M059J (cell line): ENCODE measurements at regions not wholly inside any gene's neighbourhood (a gene's known extent, or its start where the extent isn't known, plus 50 kb on each side); places are given as distances from the start of the nearest gene placed in this dataset.
"Not testable (repeated sequence)": the region's sequence is repeated elsewhere in the genome, so short reads cannot be mapped to it uniquely, and the experiment has no call there.

Source experiments
- DNase-seq: peaks from one replicate; pipeline ENCODE4 v3.0.0-alpha.2; 2012; ENCODE audit warnings: low read depth

DNA sequence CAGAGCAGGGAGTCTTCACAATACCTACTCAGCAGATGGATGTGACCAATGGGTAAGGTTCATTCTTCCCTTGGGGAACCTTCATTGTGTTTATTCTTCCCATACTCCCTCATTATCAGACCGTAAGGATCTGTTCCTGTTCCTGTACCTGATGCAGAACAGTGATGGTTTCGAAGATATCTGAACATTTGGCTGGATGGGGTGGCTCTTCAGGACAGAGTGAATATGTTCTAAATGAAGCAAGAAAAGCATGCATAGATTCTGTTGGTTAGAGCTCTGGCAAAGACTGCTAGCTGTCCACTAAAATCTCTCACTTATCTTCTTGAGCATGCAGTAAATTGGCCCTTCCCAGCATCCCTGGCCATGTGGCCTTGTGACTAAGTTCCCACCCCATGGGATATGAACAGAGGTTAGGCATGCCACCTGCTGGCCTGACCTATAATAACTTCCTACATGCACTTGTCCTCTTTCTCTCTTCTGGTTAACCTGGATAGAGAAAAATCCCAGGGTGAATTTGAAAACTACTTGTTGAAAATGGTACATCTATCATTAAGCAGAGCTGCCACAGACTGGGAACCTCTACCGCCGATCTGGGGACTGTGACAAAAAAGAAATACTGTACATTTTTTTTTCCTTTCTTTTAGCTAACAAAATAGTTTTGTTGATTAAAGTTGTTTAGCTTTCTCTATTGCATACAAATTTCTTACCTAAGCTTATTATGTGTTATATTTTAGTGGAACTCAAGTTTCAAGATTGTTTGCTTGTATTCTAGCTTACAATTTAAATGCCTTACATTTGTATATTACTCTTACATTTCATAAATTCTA is 60.0 kb upstream of the BANK1 start:
- DNase-seq: peak; percentile 60

DNA sequence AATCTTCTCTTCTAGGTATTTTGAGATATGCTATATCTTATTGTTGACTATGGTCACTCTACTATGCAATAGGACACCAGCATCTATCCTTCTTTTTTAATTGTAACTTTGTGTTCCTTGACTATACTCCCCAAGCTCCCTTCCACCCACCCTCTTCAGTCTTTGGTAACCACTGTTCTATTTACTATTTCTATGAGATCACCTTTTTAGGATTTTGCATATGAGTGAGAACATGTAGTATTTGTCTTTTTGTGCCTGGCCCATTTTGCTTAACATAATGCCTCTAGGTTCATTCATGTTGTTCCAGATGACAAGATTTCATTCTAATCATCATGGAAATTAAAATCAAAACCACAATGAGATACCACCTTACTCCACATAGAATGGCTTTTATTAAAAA is 63.3 kb upstream of the BANK1 start:
- no peak for DNase-seq

DNA sequence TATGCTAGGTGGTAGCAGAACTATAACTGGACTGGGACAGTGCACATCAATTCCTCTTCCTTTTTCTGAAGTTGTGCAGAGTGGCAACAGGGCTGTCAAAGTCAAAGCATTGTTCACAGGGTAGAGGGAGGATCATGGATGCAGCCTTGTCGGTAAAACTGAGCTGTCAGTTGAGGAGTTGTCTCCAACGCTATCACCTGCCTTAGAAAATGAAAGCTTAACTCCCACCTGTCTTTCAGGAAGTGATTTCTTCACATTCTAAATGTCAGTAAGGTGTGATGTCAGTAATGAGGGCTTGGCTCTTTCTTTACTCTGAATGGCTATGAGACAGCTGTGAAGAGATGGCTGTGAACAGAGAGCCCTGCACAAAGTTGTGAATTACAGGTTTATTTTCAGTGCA is 66.4 kb upstream of the BANK1 start:
- DNase-seq: no peak

DNA sequence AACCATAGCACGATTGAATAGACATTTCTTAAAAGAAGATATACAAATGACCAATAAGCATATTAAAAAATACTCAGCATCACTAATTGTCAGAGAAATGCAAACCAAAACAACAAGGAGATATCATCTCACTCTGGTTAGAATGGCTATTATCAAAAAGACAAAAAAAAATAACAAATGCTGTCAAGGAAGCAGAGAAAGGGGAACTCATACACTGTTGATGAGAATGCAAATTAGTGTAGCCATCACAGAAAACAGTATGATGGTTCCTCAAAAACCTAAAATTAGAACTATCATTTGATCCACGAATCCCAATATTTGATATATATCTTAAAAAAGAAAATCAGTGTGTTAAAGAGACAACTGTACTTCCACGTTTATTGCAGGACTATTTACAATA is 71.7 kb upstream of the BANK1 start:
- DNase-seq: no peak

DNA sequence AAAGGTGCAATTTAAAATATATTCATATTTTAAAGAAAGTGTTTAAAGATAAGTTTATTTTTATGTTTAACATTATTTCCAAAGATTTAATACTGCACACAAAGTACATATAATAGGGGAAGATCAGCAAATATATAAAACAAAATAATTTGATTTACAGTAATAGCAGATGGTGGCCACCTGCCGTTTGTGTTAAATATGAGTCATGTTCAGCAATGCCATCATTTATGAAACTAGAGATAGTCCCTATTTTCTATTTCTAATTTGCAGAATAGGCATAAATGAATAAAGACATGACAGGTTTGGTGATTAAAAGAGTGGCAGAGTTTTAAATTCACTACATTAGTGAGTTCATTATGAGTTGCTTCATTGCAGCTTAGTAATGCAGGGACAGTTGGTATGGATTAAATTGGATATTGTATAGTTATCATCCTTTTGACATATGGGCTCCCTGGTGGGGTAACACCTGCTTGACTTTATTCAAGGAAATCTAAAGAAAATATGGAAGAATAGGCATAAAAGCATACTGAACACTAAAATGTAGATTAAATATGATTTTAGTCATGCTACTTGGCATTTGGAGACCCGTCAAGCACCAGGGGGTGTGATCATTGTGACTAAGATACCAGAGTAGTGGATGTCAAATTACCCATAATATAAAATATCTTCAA is 78.8 kb upstream of the BANK1 start:
- DNase-seq: no peak

DNA sequence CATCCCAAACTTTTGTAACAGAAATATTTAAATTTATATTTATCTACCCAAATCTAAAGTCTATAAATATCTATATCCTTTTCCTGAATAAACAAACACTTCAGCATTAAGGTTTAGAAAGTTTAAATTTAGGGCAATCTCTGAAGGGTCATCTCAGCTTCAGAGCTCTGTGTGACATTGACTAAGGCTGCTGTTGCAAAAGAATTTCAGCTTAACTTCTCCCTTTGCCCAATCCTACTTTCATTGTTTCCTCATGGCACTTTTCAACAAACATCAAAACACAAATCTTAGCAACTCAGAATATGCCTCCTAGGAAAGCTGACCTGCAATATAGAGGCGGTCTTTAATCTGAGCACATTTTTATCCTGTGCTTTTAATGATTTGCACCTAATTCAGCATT is 79.7 kb upstream of the BANK1 start:
- DNase-seq: no peak

DNA sequence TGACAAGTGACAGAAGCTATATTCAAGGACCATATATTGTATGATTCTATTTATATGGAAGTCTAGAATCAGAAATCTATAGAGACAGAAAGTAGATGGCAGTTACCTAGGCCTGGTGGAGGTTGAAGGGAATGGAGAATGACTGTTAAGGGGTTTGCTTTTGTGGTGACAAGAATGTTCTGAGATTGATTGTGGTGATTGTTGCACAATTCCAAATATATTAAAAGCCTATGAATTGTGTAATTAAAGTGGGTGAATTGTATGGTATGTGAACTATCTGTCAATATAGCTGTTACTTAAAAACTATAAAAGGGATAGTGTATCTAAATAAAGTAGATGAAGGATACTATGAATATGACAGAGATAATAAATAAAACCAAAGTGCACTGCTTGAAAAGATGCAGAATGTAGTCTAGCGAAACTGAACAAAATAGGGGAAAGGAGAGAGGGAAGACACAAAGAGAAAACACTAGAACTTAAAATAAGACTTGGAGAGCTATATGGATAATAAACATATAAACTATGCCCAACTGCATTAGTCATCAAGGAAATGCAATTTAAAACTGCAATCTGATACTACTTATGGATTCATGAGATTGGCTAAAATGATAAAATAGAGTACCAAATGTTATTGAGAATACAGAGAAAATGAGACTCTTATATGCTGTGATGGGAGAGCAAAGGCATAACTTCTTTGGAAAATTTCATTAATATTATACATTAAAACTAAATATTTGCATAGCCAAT is 82.1 kb upstream of the BANK1 start:
- no peak for DNase-seq

DNA sequence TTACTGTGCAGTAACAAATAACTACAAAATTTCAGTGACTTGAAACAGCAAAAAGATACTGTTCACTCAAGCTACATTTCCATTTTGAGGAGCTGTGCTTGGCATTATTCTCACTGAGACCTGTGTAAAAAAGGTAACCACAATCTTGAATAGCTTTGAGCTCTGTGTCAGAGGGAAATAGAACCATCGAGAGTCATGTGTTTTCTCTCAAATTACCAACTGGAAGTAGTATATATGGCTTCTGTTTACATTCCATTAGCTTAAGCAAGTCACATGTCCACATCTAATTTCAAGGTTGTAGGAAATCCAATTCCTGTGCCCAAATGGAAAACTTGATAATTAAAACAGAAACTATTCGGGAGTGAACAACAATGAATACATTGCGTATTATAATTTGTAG is 82.9 kb upstream of the BANK1 start:
- no peak for DNase-seq

DNA sequence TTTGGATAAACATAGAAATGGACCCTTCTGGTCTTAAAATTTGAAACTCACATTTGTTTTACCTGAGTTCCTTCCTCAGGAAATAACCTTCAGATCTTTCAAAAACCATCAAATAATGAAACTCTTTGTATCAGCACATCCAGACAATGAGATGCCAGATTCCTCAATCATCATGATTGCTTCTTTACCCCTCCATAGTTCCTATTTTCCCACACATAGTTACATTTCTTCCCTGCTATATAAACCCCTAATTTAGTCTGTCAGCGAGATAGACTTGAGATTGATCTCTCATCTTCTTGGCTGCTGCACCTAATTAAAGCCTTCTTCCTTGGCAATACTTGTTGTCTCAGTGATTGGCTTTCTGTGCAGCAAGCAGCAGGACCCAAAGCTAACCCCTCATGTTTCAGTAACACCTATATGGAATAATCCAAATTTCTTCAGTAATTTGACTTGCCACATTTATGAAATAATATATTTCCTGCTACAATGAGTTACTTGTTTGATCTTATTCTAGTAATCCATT is 83.9 kb upstream of the BANK1 start:
- no peak for DNase-seq

DNA sequence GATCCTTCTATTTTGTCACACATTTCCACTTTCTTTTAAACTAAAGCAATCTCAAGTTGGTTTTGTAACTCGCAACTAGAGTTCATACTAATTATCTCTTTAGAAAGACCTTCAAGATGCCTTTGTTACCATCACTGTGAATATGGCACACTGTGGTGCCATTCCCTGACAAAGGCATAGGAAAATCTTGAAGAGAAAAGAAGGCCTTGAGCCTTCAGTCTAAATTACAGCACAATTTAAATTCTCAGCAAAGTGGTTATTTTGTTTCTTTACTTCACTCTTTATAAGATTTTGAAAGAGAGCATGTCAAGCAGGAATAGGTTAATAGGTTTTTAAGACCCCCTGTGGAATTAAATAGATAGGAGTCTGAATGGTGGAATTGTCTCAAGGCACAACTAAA is 89.0 kb upstream of the BANK1 start:
- DNase-seq: no peak

DNA sequence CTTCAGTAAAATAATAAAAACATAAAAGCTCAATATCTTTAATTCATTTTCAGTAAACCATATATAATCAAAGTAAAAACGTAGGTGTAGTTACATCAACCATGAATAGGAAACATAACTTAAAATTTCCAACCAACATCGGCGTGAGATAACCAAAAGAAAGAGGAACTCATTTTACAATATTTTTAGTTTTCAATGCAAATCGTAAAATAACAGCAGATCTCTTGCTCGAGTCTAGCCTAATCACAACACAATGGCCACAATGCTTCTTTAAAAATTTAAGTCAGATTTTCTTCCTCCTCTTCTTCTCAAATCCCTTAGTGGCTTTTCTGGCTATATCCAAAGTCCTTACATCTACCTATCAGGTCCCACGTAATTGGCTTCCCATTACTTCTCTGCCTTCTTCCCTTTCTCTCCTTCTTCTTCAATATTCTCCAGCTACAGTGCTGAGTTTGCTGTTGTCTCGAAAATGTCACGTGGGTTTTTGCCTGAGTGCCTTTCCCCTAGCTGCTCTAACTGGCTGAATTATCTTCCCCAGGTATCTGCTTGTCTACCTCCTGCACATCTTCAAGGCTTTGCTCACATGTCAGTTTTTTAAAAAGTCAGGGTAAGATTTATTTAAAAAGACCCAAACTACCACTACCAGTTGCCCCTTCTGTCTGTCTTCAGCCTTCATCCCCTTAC is 90.9 kb upstream of the BANK1 start:
- DNase-seq: no peak

DNA sequence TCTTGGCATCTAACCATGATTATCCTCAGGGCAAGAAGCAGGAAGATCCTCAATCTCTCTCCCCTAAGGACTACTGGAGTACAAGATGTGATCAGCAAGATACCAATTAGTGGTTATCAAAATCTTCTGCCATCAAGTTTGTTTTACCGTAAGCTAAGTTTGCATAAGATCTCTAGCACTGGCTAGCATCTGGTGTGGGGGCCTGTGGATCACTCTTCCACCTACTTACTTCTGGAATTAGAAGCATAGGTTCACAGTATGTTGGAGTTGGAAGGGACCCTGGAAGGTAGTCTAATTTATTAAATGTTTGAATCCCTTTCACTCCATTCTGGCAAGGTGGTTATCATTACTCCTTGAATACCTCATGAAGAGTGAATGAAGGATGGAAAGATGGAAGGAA is 93.3 kb upstream of the BANK1 start:
- DNase-seq: no peak

DNA sequence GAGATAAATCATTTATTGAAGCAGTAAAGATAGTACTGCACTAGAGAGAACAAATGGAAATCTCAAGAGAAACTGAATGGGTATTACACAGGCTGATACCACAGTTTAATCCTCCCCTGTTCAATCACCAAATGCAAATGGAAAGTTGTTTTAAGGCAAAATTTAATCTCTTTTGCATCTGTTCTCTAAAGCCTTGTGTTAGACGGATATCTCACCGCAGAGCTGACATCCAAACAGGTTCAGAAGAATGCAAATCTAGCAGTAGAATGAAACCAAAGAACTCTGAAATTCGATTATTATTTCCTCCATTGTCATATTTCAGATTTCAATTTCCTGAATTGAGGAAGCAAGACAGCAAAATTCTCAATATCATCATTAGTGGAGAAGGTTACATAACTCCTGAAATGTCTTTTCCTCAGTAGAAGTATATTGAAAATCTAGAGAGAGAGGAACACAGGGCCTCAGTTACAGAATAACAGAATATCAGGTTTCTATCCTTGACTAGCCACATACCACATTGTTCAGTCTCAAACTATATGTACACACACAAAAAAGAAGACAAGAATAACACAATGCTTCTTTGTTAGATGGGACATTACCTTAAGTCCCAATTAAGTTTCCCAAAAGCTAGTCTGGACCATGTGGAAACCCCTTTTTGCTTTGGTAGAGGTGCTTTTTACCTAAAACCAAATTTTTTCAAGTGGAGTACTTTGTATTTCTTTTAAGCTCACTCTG is 94.1 kb upstream of the BANK1 start:
- no peak for DNase-seq

DNA sequence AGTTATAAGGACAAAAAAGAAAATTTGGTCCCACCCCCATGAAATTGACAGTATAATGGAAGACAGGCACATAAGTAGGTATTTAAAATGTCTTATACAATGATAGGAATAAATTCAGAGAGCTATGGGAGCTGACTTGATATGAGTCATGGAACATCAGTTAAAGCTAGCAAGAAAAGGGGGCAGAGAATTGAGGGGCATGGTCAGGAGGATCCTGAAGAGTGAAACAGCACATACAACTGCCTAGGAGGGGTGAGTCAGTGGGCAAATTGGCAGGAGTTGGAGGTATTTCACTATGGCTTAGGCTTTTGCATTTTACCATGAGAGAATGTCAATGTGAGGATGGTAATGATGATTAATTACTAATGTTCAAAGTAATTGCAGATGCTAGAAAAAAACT is 95.4 kb upstream of the BANK1 start:
- peak; percentile 22 for DNase-seq

DNA sequence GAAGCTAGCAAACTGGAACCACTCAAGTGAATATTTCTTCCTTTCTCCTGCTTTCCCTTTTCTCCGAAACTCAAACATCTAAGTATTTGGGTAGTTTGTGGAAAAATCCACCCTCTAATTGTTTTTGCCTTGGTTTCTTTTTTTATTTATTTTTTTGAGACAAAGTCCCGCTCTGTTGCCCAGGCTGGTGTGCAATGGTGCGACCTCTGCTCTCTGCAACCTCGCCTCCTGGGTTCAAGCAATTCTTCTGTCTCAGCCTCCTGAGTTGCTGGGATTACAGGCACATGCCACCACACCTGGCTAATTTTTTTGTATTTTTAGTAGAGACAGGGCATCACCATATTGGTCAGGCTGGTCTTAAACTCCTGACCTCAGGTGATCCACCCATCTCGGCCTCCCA is 96.1 kb upstream of the BANK1 start:
- not testable (repeated sequence) for DNase-seq

DNA sequence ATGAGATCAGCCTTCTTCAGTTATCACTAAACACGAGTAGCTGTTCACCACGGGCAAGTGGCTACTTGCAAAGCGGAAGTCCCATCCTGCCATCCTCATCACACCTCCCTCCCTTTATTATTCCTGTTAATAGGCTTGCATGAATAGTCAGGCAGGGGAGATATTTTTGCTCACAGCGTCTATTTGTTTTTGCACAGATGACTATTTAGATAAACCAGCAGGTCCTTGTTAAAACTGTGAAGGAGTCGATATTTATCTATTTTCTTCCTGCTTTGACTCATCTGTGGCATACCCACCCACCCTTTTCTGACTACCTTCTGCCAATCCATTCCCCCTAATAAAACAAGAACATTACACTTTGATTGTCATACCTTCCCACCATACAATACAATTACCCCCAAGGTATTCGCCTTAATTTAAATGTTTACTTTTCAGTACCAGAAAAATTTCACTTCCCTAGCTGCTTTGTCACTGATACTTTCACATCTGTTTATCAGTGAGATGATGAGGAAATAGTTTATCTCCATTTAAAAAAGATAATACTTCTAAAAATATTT is 96.6 kb upstream of the BANK1 start:
- no peak for DNase-seq

DNA sequence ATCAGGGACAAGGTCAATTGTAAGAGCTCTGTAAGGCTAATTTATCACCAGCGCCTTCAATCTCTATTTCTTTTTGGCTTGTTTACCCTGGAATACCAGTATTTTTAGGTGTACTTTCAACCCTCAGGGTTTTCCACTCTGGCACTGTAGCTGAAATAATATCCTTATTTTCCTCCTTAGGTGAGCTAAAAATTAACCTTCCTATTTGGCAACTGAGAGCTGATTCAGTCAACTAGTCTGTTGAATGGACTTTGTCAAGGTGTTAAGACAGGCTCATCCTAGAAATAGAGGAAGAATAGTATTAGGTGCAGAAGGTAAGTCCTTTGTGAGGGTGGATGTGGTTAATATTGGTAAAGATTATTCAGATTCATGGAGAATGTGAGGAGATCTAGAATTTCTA is 101.3 kb upstream of the BANK1 start:
- DNase-seq: no peak

DNA sequence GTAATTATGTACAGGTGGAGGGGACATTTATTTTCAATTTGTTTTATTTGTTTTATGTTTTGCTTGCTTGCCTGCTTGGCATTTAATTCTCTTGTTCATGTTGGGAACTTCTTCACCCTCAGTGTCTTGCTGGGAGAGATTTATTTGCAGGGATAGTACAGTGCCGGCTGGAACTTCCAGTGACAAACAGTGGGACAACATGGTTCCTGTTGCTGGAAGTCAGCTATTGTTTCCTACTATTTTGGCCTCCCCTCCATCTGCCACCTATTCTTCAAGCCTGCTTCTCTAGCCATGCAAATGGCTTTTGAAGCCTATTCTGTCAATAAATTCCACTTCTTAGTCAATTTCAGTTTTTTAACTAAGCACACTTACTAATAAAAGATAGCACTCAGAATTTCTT is 105.4 kb upstream of the BANK1 start:
- no peak for DNase-seq

DNA sequence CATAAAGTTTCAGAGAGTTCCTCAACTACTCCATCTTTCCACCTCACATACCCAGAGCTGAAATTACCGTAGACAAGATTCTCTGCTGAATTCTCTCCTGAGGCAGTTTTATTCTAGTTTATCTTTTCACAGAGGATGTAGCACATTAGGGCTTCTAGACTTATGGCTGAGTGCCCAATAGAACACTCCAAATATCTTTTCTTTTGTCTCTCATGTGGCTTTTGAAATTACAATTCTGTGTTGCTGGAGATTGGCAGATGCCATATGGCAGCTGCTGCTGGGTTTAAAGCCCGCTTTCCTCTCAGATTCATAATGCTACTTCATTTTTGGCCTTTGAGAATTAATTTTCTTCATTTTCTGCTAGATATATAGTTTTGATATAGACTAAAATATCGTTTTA is 107.6 kb upstream of the BANK1 start:
- DNase-seq: no peak

DNA sequence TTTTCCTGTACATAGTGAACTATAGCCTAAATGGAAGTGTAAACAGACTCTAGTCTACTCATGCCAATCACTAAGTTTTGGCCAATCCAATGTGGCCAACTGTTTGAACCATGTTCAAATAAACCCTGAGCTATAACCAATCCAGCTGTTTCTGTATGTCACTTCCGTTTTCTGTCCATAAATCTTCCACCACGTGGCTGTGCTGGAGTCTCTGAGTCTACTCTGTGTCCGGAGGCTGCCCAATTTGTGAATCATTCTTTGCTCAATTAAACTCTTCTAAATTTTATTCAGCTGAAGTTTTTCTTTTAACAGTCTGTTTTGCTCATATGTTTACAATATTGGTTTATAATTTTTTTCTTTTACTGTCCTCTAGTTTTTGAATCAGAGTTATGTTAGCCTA is 112.3 kb upstream of the BANK1 start:
- DNase-seq: peak; percentile 64

DNA sequence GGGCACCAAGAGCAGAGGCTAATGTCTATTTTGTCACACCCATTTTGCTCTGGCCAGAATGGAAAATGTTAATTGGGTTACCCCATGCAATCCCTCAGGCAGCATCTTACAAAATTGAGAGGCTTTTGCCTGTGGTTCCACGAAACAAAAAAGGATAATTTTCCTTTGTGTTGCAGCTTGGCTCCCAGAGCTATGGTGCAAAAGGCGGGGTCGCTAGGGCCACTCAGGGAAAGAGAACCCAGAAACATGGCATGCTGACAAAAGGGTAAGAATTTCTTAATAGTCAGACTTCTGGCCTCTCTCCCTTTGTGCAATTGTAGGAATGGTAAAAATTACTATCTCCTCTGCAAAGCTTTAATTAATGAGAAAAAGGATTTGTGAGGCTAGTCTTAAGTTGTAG is 119.6 kb upstream of the BANK1 start:
- DNase-seq: no peak
